HG03045 (cell line): ENCODE measurements at regions not wholly inside any gene's neighbourhood (a gene's known extent, or its start where the extent isn't known, plus 50 kb on each side); places are given as distances from the start of the nearest gene placed in this dataset.
"Not testable (repeated sequence)": the region's sequence is repeated elsewhere in the genome, so short reads cannot be mapped to it uniquely, and the experiment has no call there.

Experiments
- ATAC-seq: cut with Tn5 transposase; IDR thresholded peaks from one replicate; pipeline ENCODE4 v1.9.1; 2021; ENCODE audit warnings: mild to moderate bottlenecking, moderate library complexity; ENCODE audit not compliant: unreplicated experiment

DNA sequence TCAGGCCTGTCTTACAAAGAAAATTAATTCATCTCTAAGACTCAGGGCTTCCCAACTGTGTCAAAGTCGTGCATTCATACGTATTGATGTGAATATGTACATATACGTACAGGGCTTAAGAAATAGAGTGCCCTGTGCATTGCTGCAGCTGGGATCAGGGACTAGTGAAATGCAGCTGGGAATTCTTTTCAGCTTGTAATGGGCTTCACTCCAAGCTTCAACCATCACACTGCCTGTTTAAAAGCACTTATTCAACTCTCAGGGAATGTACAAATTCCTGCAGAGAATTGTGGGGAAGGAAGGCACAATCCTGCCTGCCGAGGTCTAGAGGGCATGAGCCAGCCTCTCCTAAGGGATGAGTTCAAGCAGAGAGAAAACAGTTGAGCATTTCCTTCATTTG lies 59.6 kb upstream of the MAN2A1 start:
- ATAC-seq, result no peak

DNA sequence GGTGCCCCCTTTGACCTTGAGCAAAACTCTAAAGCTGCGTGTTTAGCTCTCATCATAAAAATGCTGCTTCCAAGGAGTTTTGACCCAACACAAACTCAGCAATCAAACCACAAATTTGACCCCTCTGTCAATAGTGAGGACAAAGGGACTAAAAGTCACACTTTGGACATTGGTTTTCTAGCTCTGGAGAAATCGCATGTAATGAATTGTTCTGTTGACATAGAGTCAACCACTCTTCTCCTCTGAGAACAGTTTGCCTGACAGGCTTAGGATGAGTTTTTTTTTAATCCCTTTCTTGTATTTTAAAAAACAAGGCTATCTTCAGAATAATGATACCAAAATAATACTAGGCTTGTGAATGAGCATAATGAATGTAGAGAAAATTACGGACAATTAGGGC lies 61.1 kb upstream of the MAN2A1 start:
- no peak for ATAC-seq

DNA sequence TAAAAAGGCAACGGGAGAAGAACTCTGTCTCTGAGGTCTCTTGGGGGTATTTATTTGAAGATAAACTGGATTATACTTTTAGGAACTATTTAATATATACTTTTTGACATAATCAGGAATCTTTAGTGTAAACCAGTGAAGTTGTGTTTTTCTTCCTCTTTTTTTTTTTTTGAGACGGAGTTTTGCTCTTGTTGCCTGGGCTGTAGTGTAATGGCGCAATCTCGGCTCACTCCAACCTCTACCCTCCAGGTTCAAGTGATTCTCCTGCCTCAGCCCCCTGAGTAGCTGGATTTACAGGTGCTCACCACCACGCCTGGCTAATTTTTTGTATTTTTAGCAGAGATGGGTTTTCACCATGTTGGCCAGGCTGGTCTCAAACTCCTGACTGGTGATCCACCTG lies 68.5 kb upstream of the MAN2A1 start:
- ATAC-seq, result not testable (repeated sequence)

DNA sequence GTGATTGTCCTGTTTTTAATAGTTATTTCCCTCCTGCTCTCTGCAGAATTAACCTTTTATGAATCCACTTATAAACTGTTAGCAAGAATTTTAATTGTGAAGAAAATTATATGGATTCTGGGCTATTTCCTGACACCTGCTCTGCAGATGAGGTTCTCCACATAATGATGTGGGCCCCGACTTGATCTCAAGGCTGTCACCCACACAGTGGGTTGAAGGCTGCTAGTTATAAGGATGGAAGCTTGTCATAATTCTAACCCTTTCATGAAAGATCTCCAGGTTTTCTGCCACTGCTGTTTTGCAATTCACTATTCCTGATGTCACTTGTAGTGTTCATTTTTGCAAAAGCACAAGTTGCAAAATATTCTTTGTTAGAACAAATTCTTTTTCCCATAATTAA lies 69.1 kb upstream of the MAN2A1 start:
- ATAC-seq, result no peak

DNA sequence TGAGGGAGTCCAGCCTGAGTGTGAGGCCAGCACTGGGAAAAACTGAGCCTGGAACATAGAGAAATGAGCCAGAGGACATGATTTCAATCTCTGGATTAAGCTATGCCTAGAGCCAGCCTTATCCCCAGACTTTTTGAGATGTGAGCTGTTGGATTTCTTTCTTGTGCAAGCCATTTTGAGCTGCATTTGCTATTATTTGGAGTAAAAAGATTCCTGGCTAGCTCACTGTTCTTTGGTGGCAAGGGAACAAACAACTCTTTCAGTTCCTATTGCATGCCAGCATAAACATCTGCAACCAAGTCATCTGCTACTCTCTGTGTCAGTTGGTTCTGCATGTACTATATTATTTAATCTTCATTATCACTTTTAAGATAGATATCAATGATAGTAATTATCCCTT lies 70.1 kb upstream of the MAN2A1 start:
- ATAC-seq, result no peak

DNA sequence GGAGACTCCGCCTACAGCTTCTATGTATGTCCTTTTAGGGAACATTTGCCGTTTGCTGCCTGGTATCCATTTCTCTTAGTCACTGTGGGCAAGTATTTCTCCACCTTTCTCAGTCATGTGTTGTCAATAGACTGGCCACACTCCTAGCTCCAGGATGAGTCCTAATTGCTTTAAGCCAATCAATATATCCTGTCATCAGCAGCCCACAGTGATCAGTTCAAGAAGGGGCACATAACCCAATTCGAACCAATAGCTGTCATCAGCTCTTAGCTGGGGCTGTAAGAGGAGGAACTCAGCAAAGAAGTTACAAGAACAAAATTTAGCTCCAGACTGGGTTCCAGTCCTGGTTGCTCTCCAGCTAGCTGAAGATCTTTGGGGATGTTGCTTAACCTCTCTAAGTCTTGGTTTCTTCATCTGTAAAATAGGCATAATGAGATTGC lies 70.7 kb upstream of the MAN2A1 start:
- no peak for ATAC-seq

DNA sequence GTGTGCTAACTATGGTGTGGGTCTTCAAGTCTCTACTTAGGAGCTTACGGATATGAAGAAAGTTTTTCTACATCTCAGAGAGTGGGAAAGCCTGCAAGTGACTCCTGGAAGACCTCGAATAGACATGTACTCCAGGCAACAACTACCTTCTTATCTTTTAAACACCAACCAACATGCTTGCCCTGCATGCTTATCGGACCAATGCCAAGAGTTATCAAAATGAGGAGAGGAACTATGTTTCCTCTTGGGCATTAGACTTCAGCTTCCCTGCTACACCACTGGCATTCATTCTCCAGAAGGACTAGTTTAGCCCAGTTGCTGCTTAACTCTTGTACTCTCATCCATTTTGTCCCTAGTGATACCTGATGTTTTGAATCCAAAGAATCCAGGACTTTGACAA lies 74.7 kb upstream of the MAN2A1 start:
- no peak for ATAC-seq

DNA sequence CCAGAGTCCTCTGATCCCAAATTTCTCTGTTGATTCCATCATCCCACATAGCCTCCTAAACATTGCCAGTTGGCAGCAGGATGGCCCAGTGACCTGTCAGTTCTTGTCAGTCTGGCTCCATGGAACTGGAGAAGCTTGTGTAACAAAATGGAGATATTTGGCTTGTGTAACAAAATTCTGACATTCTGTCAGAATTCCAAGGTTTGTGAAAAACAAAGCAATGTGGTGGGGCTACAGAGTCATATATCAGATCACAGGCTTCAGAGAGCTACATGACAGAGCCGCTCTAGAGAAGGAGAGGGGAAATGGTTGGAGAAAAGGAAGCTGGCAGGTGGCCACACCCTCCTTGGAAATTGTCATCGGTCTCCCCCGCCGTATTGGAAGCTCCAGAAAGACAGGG lies 75.4 kb upstream of the MAN2A1 start:
- no peak for ATAC-seq

DNA sequence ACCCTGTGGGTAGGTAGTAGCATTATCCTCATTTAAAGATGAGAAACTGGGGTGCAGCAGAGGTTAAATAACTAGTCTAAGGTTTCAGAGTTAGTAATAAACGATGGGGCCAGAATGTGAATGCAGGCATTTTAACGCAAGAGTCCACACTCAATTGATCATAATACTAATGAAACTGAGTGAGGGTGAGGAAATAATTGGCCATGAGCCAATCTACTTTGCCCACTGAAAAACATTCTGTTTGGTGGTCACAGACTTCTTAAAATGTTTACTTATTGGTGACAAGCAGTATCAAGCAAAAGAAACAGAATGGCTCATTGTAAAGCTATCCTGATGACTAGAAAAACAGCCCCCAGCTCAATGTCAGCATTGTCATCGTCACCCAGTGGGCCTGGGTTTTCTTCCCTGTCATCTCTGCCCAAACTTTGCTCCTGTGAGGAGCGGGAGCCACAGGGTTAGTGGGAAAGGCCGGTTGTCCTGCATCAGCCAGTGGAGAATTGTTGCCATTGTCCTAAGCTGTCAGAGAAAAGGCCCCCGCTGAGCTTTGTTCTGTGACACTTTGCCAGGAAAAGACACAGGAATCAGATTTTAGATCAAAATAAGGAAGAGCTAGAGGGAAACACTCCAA lies 77.3 kb upstream of the MAN2A1 start:
- no peak for ATAC-seq

DNA sequence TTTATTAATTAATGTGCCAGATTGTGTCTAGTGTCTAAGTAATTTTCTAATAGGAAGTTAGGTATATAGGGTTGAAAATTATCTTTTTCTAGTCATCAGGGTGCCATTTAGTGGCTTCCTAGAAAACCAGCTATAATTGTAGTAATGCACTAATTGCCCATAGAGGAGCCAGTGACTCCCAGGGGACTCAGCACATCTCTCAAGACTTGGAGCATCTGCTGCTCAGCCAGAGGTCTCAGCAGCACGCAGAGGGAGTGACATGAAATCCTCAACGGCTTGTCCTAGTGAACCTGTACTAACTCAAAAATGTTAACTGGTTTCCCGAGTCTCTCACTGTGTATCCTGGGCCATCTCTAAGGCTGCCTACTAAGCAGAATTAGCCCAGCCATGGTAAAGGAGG lies 78.2 kb upstream of the MAN2A1 start:
- ATAC-seq, result no peak

DNA sequence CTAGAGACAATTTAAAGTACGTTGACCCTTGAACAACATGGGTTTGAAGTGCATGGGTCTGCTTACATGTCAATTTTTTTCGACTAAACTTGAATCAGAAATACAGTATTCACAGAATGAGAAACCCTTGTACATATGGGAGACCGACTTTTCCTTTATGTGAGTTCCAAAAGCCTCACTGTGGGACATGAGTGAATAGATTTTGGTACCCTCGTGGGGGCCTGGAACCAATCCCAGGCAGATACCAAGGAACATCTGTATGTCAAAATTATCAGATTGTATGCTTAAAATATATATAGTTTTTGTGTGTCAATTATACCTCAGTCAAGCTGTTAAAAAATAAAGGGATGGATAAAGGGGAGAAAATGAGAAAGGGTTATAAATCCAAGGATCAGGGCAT lies 78.7 kb upstream of the MAN2A1 start:
- ATAC-seq, result no peak

DNA sequence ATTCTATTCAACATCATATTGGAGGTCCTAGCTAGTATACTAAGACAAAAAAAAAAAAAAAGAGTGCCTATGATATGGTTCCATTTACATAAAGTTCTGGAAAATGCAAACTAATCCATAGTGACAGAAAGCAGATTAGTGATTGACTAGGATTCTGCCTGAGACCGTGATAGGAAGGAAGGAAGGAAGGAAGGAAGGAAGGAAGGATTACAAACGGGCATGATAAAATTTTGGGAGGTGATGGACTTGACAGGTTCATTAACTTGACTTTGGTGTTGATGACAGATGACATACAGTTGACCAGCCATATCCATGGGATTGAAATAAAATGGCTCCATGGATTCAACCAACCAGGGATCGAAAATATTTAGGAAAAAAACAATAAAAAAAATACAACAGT lies 79.1 kb upstream of the MAN2A1 start:
- no peak for ATAC-seq

DNA sequence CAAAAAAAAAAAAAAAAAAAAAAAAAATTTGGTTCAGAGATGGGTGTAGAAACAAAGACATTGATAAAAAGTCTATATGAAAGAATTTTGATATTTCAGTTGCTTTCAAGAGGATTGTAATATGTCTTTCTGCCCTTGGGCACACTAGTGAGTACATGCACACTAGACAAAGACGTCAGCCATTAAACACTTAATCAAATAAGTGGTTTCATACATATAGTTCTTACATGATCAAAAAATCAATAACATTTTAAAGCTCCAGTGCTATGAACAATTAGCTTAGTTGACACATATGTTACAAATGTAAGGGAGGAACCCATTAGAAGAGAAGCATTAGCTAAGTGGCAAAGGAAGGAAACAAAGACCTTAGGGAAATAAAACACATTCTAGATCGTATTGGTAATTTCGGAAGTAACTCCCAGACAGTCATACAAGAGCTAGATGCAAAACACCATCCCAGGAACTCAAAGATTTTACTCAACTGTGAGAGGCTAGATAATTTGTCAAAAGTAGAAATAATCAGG lies 84.5 kb upstream of the MAN2A1 start:
- ATAC-seq, result no peak

DNA sequence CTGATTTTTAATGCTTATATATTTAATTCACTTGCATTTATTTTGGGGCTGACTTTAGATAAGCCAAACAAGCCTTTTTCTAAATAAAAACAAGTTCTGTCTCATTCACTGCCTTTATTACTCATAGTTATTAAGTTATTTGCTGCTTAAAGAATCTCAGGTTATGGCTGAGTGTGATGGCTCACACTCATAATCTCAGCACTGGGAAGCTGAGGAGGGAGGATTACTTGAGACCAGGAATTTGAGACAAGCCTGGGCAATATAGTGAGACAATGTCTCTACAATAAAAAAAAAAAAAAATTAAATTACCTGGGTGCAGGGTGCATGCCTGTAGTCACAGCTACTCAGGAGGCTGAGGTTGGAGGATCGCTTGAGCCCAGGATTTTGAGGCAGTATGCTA lies 85.0 kb upstream of the MAN2A1 start:
- no peak for ATAC-seq

DNA sequence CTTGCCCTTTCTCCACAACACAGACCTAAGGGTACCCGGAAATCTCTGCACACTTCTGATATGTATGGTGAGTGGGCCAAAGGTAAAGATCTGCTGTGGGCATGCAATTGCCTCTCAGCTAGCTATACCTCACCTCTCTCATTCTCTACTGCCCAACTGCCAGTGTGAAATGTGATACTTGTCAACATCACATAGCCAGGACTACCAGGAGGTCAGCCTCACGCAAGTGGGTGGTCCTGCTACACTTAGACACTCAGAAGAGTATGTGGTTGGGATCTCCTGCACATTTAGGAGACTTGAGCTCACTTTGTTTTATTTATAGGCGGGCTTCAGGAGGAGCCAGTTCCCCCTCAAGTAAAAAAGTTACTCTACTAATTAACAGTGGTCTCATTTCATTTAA lies 88.0 kb upstream of the MAN2A1 start:
- no peak for ATAC-seq

DNA sequence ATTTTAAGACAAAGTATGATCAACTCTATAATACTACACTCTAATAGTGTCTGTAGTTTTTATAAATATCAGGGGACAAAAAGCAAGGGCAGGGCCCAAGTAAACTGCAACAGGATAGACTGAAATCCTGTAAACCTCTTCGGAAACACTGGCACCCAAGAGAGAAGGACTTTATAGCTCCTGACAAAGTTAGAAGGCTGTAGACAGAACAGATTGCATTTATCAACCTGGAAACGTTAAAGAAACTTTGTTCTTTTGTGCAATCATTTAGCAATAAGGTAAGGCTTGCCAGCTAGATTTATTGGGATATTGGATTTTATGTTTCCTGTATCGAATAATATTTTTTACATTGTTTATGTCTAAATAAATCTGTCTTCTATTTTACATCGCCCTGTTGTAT lies 91.8 kb upstream of the MAN2A1 start:
- ATAC-seq, result no peak

DNA sequence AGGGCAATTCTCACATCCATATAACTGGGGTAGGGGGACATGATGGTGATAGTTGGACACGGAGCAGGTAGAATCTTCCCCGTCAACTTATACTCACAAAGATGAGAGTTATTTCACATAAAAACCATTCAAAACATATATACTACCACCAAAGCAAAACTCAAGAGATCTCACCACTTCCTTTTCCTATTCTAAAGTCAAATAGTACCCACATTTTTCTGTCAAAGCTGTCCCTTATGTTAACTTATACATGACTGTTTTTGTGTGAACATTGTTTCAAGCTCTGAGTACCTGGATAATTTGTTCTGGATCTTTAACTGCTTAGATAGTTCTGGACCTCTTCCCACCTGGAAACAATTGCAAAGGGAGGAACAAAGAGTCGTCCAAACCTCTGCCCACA lies 95.5 kb upstream of the MAN2A1 start:
- no peak for ATAC-seq

DNA sequence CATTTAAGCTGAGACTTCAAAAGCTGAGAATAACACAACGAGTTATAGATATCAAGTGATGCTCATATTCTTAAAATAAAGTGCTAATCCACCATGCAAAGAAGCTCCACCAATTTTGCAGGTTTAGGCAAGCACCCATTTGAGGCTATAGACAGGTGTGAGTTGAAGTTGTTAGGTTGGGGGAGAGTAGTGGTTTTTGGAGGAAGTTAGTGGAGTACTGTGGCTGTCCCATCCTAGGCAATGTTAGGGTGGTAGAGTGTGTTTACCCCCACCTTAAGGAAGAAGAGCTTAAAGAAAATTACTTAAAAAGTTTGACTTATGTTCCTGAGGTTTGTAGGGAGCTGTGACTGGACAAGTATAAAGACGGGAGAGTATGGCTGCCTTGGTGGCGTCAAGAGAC lies 98.9 kb upstream of the MAN2A1 start:
- no peak for ATAC-seq

DNA sequence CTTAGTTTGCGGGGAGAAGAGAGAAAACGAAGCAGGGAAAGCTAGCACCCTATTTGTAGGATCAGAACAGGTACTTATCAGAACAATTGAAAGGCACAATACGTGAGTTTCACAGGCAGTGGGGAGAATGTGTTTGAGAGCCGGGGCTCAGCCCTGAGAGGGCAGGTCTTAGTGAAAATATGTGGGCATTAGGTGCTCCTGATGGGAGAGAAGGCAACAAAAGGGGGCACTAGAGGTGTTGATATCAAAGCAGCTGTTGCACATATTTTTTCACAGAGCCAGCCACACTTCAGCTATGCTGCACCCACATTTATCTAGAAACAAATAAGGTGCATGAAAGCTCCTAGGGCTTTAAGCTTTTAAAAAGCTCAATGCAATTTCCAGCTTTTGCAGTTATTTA lies 99.7 kb upstream of the MAN2A1 start:
- no peak for ATAC-seq

DNA sequence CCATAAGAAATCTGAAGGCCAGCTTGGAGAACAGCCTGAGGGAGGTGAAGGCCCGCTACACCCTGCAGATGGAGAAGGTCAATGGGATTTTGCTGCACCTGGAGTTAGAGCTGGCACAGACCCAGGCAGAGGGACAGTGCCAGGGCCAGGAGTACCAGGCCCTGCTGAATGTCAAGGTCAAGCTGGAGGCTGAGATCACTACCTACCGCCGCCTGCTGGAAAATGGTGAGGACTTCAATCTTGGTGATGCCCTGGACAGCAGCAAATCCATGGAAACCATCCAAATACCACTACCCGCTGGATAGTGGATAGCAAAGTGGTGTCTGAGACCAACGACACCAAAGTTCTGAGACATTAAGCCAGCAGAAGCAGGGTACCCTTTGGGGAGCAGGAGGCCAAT lies 100.5 kb upstream of the MAN2A1 start:
- no peak for ATAC-seq

DNA sequence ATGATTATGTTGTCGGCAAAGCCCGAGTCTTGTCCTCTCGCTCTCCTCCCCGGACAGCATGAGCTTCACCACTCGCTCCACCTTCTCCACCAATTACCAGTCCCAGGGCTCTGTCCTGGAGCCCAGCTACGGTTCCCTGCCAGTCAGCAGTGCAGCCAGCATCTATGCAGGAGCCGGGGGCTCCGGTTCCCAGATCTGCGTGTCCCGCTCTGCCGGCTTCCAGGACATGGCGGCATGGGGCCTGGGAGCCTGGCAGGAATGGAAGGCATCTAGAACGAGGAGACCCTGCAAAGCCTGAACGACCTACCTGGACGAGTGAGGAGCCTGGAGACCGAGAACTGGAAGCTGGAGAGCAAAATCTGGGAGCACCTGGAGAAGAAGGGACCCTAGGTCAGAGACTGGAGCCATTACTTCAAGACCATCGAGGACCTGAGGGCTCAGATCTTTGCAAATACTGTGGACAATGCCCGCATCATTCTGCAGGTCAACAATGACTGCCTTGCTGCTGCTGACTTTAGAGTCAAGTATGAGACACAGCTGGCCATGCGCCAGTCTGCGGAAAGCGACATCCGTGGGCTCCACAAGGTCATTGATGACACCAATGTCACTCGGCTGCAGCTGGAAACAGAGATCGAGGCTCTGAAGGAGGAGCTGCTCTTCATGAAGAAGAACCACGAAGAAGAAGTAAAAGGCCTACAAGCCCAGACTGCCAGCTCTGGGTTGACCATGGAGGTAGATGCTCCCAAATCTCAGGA lies 101.3 kb upstream of the MAN2A1 start:
- no peak for ATAC-seq

DNA sequence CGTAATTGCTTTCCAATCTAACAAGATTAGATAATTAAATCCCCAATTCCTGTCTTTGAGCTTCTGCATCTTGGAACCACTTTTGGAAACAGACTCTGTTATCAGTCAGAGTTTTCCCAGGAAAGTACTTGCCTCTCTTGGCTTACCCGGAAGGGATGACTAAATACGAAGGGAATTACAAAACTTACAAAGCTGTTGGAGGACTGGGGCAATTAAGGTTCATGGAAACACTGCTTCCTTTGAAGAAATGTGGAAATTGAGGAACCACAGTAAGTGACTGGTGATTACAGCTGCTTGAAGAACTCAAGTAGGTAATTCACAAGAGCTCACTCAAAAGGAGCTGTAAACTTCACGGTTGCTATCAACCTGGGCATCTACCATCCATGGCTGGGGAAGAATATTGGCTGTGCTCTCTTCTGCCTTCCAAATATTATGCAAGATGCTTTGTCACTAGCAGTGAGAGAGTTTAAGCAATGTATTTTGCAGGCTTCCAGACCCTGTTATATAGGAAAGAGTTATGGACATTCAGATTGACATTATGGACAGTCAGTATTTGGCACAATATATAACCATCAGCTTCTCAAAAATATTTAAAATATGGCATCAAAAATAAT lies 104.6 kb upstream of the MAN2A1 start:
- no peak for ATAC-seq
